GM12878 (cell line): ENCODE measurements at regions not wholly inside any gene's neighbourhood (a gene's known extent, or its start where the extent isn't known, plus 50 kb on each side); places are given as distances from the start of the nearest gene placed in this dataset.

ENCODE experiments used
- ATAC-seq: fragments of 200-7000 bp; cut with Tn5 transposase; 3 replicates; pipeline ENCODE4 v1.9.1; 2020; ENCODE audit warnings: mild to moderate bottlenecking, moderate library complexity
- BruUV-seq: library from RNA; stranded (reverse); fragments of 400-500 nt; replicated peaks from 2 replicates; lab custom pipeline; 2021; lab: Mats Ljungman, UMichigan
- CTCF ChIA-PET: fragments of 300-600 bp; sonication (Branson Sonifier 250); formaldehyde crosslinking; extraction: SDS; loops from one replicate; lab custom pipeline; 2021; ENCODE audit warnings: inconsistent platforms; lab: Yijun Ruan, JAX
- POLR2A ChIA-PET: fragments of 350-600 bp; formaldehyde crosslinking; extraction: SDS; loops from one replicate; lab custom pipeline; 2021; ENCODE audit warnings: inconsistent platforms; lab: Charles Lee
- RAD21 ChIA-PET: fragments of 300-600 bp; sonication (Branson Sonifier 250); formaldehyde crosslinking; loops from one replicate; lab custom pipeline; 2023; ENCODE audit warnings: antibody characterized with exemption; ENCODE audit not compliant: unreplicated experiment; lab: Charles Lee
- SMC1A ChIA-PET: fragments of 300-600 bp; sonication (Branson Sonifier 250); formaldehyde crosslinking; loops from one replicate; lab custom pipeline; 2023; ENCODE audit not compliant: unreplicated experiment, uncharacterized antibody; lab: Charles Lee
- DNase-seq: peaks from one replicate; pipeline ENCODE4 v3.0.0-alpha.2; 2011; ENCODE audit warnings: low read depth, low spot score
- FAIRE-seq: peaks from 3 replicates; lab custom pipeline; 2011; peaks lifted over from hg19 to GRCh38; lab: Jason Lieb, UNC
- H2AFZ ChIP-seq: 2 replicates; pipeline ENCODE4 v1.6.0; 2011; ENCODE audit warnings: low read depth, low read length, control low read depth; ENCODE audit not compliant: control insufficient read depth
- H3K27ac ChIP-seq: 2 replicates; pipeline ENCODE4 v1.5.1; 2011; ENCODE audit warnings: control low read depth; ENCODE audit not compliant: control insufficient read depth, insufficient read depth
- H3K27me3 ChIP-seq, 2 experiments: replicated peaks in 1 of 2; 2 replicates each; pipeline versions ENCODE4 v1.6.0 to v1.6.1; 2011; ENCODE audit warnings: low read length in 1 of 2; ENCODE audit not compliant: control insufficient read depth in 2 of 2, insufficient read depth in 2 of 2
- H3K36me3 ChIP-seq, 2 experiments: 2 replicates each; pipeline ENCODE4 v1.5.1; 2011; ENCODE audit warnings: low read length in 1 of 2; ENCODE audit not compliant: control insufficient read depth in 2 of 2, insufficient read depth in 2 of 2
- H3K4me1 ChIP-seq: 2 replicates; pipeline ENCODE4 v1.6.1; 2011; ENCODE audit warnings: mild to moderate bottlenecking, low read length, moderate library complexity, mixed read lengths; ENCODE audit not compliant: control insufficient read depth, insufficient read depth
- H3K4me2 ChIP-seq: 2 replicates; pipeline ENCODE4 v1.6.0; 2011; ENCODE audit warnings: control low read depth; ENCODE audit not compliant: control insufficient read depth, insufficient read depth
- H3K4me3 ChIP-seq: fragments of 200-600 bp; sonication (generic); 2 replicates; pipeline ENCODE4 v1.5.1; 2016
- H3K79me2 ChIP-seq: 2 replicates; pipeline ENCODE4 v1.6.0; 2011; ENCODE audit warnings: low read length; ENCODE audit not compliant: control insufficient read depth, insufficient read depth
- H3K9ac ChIP-seq: 2 replicates; pipeline ENCODE4 v1.8.0; 2011; ENCODE audit warnings: low read length, control low read depth, mixed read lengths; ENCODE audit not compliant: control insufficient read depth, insufficient read depth
- H3K9me3 ChIP-seq: replicated peaks from 3 replicates; pipeline ENCODE4 v1.5.1; 2011; ENCODE audit warnings: mild to moderate bottlenecking, low read length; ENCODE audit not compliant: control insufficient read depth, insufficient read depth
- H4K20me1 ChIP-seq: 2 replicates; pipeline ENCODE4 v1.6.0; 2011; ENCODE audit not compliant: control insufficient read depth, insufficient read depth
- BRCA1 ChIP-seq: IDR thresholded peaks from 2 replicates; pipeline ENCODE4 v1.6.1; 2011; ENCODE audit warnings: low read depth, low read length, improper control_type of control experiment
- CHD1 ChIP-seq: IDR thresholded peaks from 2 replicates; pipeline ENCODE4 v1.6.1; 2012; ENCODE audit warnings: low read depth, low read length, improper control_type of control experiment
- MAX ChIP-seq: IDR thresholded peaks from 2 replicates; pipeline ENCODE4 v1.6.1; 2012; ENCODE audit warnings: low read depth, low read length, improper control_type of control experiment
- NFYB ChIP-seq: IDR thresholded peaks from 2 replicates; pipeline ENCODE4 v1.6.1; 2011; ENCODE audit warnings: low read depth, mild to moderate bottlenecking, low read length, improper control_type of control experiment, moderate library complexity; ENCODE audit not compliant: insufficient read depth
- PAX5 ChIP-seq: IDR thresholded peaks from 2 replicates; pipeline ENCODE4 v1.6.1; 2011; ENCODE audit warnings: low read depth, low read length, borderline replicate concordance
- POU2F2 ChIP-seq: IDR thresholded peaks from 3 replicates; pipeline ENCODE4 v1.6.1; 2011; ENCODE audit warnings: low read depth, mild to moderate bottlenecking, low read length, borderline replicate concordance
- RB1 ChIP-seq: fragments of 450-650 bp; formaldehyde crosslinking; IDR thresholded peaks from 2 replicates; pipeline ENCODE4 v1.6.1; 2017; ENCODE audit warnings: mild to moderate bottlenecking, borderline replicate concordance
- RCOR1 ChIP-seq: conservative IDR thresholded peaks from 2 replicates; pipeline ENCODE4 v1.6.1; 2012; ENCODE audit warnings: low read depth, low read length, improper control_type of control experiment
- SIN3A ChIP-seq: IDR thresholded peaks from 2 replicates; pipeline ENCODE4 v1.6.1; 2012; ENCODE audit warnings: low read depth, low read length, improper control_type of control experiment
- USF2 ChIP-seq: IDR thresholded peaks from 2 replicates; pipeline ENCODE4 v1.6.1; 2011; ENCODE audit warnings: low read depth, low read length, improper control_type of control experiment, borderline replicate concordance
- ZBED1 ChIP-seq: IDR thresholded peaks from 2 replicates; pipeline ENCODE4 v1.6.1; 2016; ENCODE audit warnings: borderline replicate concordance
- ZNF687 ChIP-seq: fragments of 450-650 bp; IDR thresholded peaks from 2 replicates; pipeline ENCODE4 v1.6.1; 2017; ENCODE audit warnings: mild to moderate bottlenecking, moderate library complexity
- WGBS: methylation state at CpG from one replicate; pipeline ENCODE4 v1.1.6; 2016; ENCODE audit warnings: low lambda C conversion rate; ENCODE audit not compliant: insufficient replicate concordance, insufficient coverage; ENCODE audit errors: missing lambda C conversion rate; 5-methylcytosine and 5-hydroxymethylcytosine counted together
- in situ Hi-C: fragments of 300-500 bp; cut with MboI; formaldehyde crosslinking; loops from 9 replicates; pipeline ENCODE4 v1.14.3; 2018; ENCODE audit warnings: mixed read lengths
- intact Hi-C: fragments of 100-400 bp; cut with micrococcal nuclease; formaldehyde crosslinking; loops from one replicate; pipeline ENCODE4 v1.14.2; 2022; ENCODE audit not compliant: unreplicated experiment
- TF ChIP-seq, protein P1 (sequence below): fragments of 450-650 bp; formaldehyde crosslinking; IDR thresholded peaks from 2 replicates; pipeline ENCODE4 v1.4.0; 2022; ENCODE audit warnings: mild to moderate bottlenecking, moderate library complexity
- TF ChIP-seq, protein P2 (sequence below): fragments of 150-350 bp; IDR thresholded peaks from 2 replicates; pipeline ENCODE4 v1.6.1; 2014; ENCODE audit warnings: mild to moderate bottlenecking, low read depth, low read length

DNA sequence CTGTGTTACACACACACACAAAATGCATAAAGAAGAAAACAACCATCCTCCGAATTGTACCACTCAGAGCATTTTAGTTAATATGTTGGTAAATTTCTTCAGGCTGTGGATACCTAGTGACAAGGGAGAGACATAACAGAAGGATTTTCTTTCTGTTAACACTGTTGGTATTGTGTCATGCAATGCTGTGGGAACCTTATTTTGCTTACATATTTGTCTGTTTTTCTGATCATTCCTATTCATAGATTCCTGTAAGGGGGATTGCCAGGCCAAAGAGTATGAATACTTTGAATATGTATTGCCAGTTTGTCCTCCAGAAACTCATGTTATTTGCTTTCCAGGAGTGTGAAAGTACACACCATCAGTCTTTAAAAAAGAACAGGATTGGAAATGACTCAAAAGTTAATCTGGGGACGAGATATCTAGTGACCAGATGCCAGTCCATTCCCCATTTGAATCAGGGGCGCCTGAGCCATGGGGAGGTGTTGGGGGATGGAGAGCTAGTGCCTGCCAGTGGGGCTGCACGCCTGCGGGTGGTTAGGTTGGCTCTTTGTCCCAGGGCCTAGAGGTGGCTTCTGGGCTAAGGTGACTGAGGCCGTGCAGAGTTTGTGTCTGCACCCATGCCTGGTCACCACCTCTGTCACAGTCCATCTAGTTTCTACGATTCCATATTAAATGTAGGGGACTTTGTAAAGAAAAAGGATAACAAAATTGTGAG is 142.0 kb downstream of the PTPN20 start:
- no peak overlapping the region for H2AFZ ChIP-seq
- H3K9me3 ChIP-seq, result no peaks in the 10 kb centered on the region
- no TSS peak for BruUV-seq
- WGBS, result 24% methylated on average over 7 of the region's 7 CpGs
- no peak overlapping the region for H3K27ac ChIP-seq
- ChIA-PET POLR2A (no interaction called here), CTCF (no interaction called here), RAD21 (no interaction called here), SMC1A (no interaction called here)
- H3K36me3 ChIP-seq, result no peaks in the 10 kb centered on the region
- in situ Hi-C loops, result no loop called here
- no peak overlapping the region for H3K9ac ChIP-seq
- FAIRE-seq (no peak), DNase-seq (no peak), ATAC-seq (no peak)
- no peaks in the 10 kb centered on the region for H3K79me2 ChIP-seq
- H3K4me1 ChIP-seq, result no peaks in the 10 kb centered on the region
- no peaks in the 10 kb centered on the region for H4K20me1 ChIP-seq
- H3K4me2 ChIP-seq, result no peak overlapping the region
- peaks cover 0 to 2% of the 10 kb centered on the region in 2 experiments; a peak in 2 of 4 replicates for H3K27me3 ChIP-seq
- intact Hi-C loops, result loop anchor here (10.0 kb wide), 1 partner anchor 48 kb away; no protein-coding TSS in a partner anchor
- H3K4me3 ChIP-seq, result no peak overlapping the region
- no peak for TF ChIP-seq POU2F2
- TF ChIP-seq BRCA1, result no peak
- TF ChIP-seq PAX5, result no peak
- TF ChIP-seq, protein P1, sequence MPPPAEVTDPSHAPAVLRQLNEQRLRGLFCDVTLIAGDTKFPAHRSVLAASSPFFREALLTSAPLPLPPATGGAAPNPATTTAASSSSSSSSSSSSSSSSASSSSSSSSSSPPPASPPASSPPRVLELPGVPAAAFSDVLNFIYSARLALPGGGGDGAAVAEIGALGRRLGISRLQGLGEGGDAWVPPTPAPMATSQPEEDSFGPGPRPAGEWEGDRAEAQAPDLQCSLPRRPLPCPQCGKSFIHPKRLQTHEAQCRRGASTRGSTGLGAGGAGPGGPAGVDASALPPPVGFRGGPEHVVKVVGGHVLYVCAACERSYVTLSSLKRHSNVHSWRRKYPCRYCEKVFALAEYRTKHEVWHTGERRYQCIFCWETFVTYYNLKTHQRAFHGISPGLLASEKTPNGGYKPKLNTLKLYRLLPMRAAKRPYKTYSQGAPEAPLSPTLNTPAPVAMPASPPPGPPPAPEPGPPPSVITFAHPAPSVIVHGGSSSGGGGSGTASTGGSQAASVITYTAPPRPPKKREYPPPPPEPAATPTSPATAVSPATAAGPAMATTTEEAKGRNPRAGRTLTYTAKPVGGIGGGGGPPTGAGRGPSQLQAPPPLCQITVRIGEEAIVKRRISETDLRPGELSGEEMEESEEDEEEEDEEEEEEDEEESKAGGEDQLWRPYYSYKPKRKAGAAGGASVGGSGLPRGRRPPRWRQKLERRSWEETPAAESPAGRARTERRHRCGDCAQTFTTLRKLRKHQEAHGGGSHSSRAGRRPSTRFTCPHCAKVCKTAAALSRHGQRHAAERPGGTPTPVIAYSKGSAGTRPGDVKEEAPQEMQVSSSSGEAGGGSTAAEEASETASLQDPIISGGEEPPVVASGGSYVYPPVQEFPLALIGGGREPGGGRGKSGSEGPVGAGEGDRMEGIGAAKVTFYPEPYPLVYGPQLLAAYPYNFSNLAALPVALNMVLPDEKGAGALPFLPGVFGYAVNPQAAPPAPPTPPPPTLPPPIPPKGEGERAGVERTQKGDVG (CRISPR knock-in tag), result no peak
- no peak for TF ChIP-seq ZBED1
- no peak for TF ChIP-seq MAX
- no peak for TF ChIP-seq SIN3A
- TF ChIP-seq CHD1, result no peak
- no peak for TF ChIP-seq NFYB
- no peak for TF ChIP-seq USF2
- TF ChIP-seq RCOR1, result no peak
- TF ChIP-seq ZNF687, result no peak
- TF ChIP-seq, protein P2, sequence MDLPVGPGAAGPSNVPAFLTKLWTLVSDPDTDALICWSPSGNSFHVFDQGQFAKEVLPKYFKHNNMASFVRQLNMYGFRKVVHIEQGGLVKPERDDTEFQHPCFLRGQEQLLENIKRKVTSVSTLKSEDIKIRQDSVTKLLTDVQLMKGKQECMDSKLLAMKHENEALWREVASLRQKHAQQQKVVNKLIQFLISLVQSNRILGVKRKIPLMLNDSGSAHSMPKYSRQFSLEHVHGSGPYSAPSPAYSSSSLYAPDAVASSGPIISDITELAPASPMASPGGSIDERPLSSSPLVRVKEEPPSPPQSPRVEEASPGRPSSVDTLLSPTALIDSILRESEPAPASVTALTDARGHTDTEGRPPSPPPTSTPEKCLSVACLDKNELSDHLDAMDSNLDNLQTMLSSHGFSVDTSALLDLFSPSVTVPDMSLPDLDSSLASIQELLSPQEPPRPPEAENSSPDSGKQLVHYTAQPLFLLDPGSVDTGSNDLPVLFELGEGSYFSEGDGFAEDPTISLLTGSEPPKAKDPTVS, result no peak
- TF ChIP-seq RB1, result no peak
